Lower leg skin (tissue), 3 donors: ENCODE measurements at regions not wholly inside any gene's neighbourhood (a gene's known extent, or its start where the extent isn't known, plus 50 kb on each side); places are given as distances from the start of the nearest gene placed in this dataset.

Source experiments
- CTCF ChIP-seq, 3 donors: fragments of 450-650 bp; IDR thresholded peaks; one replicate each; pipeline ENCODE4 v1.5.1; 2016; ENCODE audit warnings: antibody characterized with exemption in 3 of 3, mild to moderate bottlenecking in 3 of 3, moderate library complexity in 2 of 3
- POLR2A ChIP-seq, 2 donors: fragments of 450-650 bp; IDR thresholded peaks; one replicate each; pipeline ENCODE4 v1.6.1; 2016 to 2017; ENCODE audit warnings: antibody characterized with exemption in 2 of 2, mild to moderate bottlenecking in 1 of 2, moderate library complexity in 1 of 2

GRCh38 chr12:68538726-68539614 lies 71.7 kb upstream of the RAP1B start:
- TF ChIP-seq POLR2A (IDR thresholded peaks at IDR 0.05) (no peak), CTCF (IDR thresholded peaks at IDR 0.05) (no peak)
